ENCODE measurements at regions not wholly inside any gene's neighbourhood (a gene's known extent, or its start where the extent isn't known, plus 50 kb on each side); places are given as distances from the start of the nearest gene placed in this dataset.

DNA sequence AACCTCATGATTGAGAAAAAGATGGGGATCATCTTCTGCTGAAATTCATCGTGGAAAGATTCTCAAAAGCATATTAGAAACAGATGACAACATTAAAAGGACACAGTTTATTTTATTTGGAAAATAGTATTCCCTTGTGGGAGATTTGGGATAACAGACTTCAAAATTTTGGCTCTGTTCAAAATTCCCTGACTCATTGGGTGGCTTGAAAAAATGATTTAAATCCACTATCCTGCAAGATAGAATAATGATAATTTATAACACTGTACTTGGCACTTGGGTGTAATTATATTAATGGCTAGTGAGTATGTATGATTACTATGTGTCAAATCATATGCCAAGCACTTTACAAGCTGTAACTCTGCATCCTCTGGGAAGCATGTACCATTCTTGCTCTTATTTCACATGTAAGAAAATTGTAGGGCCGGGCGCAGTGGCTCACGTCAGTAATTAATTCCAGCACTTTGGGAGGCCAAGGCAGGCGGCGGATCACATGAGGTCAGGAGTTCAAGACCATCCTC, 128.8 kb downstream of the LMNTD1 start:
- no peaks in the 10 kb centered on the region for H3K36me3 ChIP-seq (ENCODE audit: insufficient read depth, low read length)
- no peaks in the 10 kb centered on the region for H4K20me1 ChIP-seq (ENCODE audit: insufficient read depth, low read length)
- no peak overlapping the region for H3K4me2 ChIP-seq (ENCODE audit: insufficient read depth, low read length)
- H3K4me3 ChIP-seq (ENCODE audit: insufficient read depth, low read length): no peak overlapping the region
- H3K79me2 ChIP-seq (ENCODE audit: insufficient read depth, low read length): no peaks in the 10 kb centered on the region
- peaks cover 11% of the 10 kb centered on the region for H3K4me1 ChIP-seq (ENCODE audit: insufficient read depth, low read length)
- peak; percentile 52 for DNase-seq (ENCODE audit: insufficient read length, low spot score, missing footprints)
- H2AFZ ChIP-seq (ENCODE audit: low read length): no peak overlapping the region
- no peaks in the 10 kb centered on the region for H3K9me3 ChIP-seq (ENCODE audit: low read depth, low read length)
- H3K27me3 ChIP-seq (ENCODE audit: insufficient read depth, low read length): no peaks in the 10 kb centered on the region
- H3K27ac ChIP-seq (ENCODE audit: low read depth, low read length): no peak overlapping the region
- TF ChIP-seq, protein P1, sequence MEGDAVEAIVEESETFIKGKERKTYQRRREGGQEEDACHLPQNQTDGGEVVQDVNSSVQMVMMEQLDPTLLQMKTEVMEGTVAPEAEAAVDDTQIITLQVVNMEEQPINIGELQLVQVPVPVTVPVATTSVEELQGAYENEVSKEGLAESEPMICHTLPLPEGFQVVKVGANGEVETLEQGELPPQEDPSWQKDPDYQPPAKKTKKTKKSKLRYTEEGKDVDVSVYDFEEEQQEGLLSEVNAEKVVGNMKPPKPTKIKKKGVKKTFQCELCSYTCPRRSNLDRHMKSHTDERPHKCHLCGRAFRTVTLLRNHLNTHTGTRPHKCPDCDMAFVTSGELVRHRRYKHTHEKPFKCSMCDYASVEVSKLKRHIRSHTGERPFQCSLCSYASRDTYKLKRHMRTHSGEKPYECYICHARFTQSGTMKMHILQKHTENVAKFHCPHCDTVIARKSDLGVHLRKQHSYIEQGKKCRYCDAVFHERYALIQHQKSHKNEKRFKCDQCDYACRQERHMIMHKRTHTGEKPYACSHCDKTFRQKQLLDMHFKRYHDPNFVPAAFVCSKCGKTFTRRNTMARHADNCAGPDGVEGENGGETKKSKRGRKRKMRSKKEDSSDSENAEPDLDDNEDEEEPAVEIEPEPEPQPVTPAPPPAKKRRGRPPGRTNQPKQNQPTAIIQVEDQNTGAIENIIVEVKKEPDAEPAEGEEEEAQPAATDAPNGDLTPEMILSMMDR (IDR thresholded peaks at IDR 0.05; ENCODE audit: extremely low read depth, low read depth, low read length): no peak

DNA sequence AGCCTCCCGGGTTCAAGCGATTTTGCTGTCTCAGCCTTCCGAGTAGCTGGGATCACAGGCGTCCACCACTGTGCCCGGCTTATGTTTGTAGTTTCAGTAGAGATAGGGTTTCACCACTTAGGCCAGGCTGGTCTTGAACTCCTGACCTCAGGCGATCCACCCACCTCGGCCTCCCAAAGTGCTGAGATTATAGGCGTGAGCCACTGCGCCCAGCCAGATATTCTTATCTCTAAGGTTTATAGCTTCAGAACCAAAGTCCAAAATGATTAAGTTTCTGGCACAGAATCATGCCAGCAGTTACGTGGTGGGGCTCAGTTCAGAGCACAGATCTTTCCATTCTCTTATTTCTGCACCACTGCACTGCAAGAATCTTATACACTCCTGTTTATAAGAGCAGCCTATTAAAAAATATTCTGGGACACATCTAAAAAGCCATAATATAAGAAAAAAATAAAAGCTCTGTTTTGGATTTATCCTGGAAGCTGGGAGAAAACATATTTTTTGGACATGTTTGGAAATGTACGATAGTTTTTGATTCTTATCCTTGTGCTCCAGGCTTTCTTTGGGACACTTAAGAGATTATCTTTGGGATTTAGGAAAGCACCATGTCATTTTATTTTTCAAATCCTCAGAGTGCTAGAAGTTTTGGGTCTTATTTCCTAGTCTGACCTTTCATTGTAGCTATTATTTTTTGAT, 129.6 kb downstream of the LMNTD1 start:
- peak; percentile 76 for DNase-seq (ENCODE audit: insufficient read length, low spot score, missing footprints)

DNA sequence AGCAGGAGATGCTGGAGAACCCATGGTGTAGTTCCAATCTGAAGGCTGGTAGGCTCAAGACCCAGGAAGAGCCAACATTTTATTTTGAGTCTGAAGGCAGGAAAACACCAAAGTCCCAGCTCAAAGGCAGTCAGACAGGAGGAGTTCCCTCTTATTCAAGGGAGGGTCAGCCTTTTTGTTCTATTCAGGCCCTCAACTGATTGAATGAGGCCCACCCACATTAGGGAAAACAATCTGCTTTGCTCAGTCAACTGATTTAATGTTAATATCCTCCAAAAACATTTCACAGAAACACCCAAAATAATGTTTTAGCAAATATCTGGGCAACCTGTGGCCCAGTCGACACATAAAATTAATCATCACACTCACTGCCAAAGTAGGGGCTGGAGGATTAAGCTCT, 130.8 kb downstream of the LMNTD1 start:
- no peaks in the 10 kb centered on the region for H4K20me1 ChIP-seq (ENCODE audit: insufficient read depth, low read length)
- no peaks in the 10 kb centered on the region for H3K36me3 ChIP-seq (ENCODE audit: insufficient read depth, low read length)
- H3K27me3 ChIP-seq (ENCODE audit: insufficient read depth, low read length): no peaks in the 10 kb centered on the region
- TF ChIP-seq, protein P1 (IDR thresholded peaks at IDR 0.05; ENCODE audit: extremely low read depth, low read depth, low read length): no peak
- H3K27ac ChIP-seq (ENCODE audit: low read depth, low read length): no peak overlapping the region
- no peak overlapping the region for H3K4me3 ChIP-seq (ENCODE audit: insufficient read depth, low read length)
- no peak for DNase-seq (ENCODE audit: insufficient read length, low spot score, missing footprints)
- H3K4me1 ChIP-seq (ENCODE audit: insufficient read depth, low read length): peaks cover 11% of the 10 kb centered on the region
- no peaks in the 10 kb centered on the region for H3K79me2 ChIP-seq (ENCODE audit: insufficient read depth, low read length)
- no peak overlapping the region for H2AFZ ChIP-seq (ENCODE audit: low read length)
- no peak overlapping the region for H3K4me2 ChIP-seq (ENCODE audit: insufficient read depth, low read length)
- no peaks in the 10 kb centered on the region for H3K9me3 ChIP-seq (ENCODE audit: low read depth, low read length)

More for the DNA sequence above, 129.6 kb downstream of the LMNTD1 start:
- peak overlapping the region; percentile 6 for H3K4me2 ChIP-seq (ENCODE audit: insufficient read depth, low read length)
- H3K27ac ChIP-seq (ENCODE audit: low read depth, low read length): no peak overlapping the region
- H3K4me1 ChIP-seq (ENCODE audit: insufficient read depth, low read length): peaks cover 11% of the 10 kb centered on the region
- no peaks in the 10 kb centered on the region for H4K20me1 ChIP-seq (ENCODE audit: insufficient read depth, low read length)
- no peaks in the 10 kb centered on the region for H3K9me3 ChIP-seq (ENCODE audit: low read depth, low read length)
- no peaks in the 10 kb centered on the region for H3K27me3 ChIP-seq (ENCODE audit: insufficient read depth, low read length)
- no peaks in the 10 kb centered on the region for H3K79me2 ChIP-seq (ENCODE audit: insufficient read depth, low read length)
- no peak overlapping the region for H3K4me3 ChIP-seq (ENCODE audit: insufficient read depth, low read length)
- H2AFZ ChIP-seq (ENCODE audit: low read length): no peak overlapping the region
- no peaks in the 10 kb centered on the region for H3K36me3 ChIP-seq (ENCODE audit: insufficient read depth, low read length)
- TF ChIP-seq, protein P1 (IDR thresholded peaks at IDR 0.05; ENCODE audit: extremely low read depth, low read depth, low read length): no peak

DNA sequence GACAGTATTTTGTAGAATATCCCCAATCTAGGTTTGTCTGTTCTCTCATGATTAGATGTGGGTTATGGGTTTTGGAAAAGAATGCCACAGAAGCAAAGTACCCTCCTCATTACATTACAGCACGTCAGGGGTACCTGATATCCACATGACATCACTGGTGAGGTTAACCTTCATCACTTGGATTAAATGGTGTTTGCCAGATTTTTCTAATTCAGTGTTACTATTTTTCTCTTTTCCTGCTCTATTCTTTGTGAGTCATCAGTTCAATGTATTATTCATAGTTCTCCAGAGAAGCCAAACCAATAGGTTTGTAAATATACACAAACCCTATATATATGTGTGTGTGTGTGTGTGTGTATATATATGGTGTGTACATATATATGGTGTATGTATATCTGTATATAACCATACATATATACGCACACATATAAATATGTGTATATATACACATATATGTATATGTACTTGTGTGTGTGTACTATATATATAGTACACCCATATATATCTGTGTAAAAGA, 131.4 kb downstream of the LMNTD1 start:
- H3K4me1 ChIP-seq (ENCODE audit: insufficient read depth, low read length): peaks cover 11% of the 10 kb centered on the region
- no peak overlapping the region for H2AFZ ChIP-seq (ENCODE audit: low read length)
- no peaks in the 10 kb centered on the region for H3K9me3 ChIP-seq (ENCODE audit: low read depth, low read length)
- no peaks in the 10 kb centered on the region for H4K20me1 ChIP-seq (ENCODE audit: insufficient read depth, low read length)
- no peak for DNase-seq (ENCODE audit: insufficient read length, low spot score, missing footprints)
- H3K4me2 ChIP-seq (ENCODE audit: insufficient read depth, low read length): no peak overlapping the region
- TF ChIP-seq, protein P1 (IDR thresholded peaks at IDR 0.05; ENCODE audit: extremely low read depth, low read depth, low read length): no peak
- H3K27ac ChIP-seq (ENCODE audit: low read depth, low read length): no peak overlapping the region
- no peaks in the 10 kb centered on the region for H3K36me3 ChIP-seq (ENCODE audit: insufficient read depth, low read length)
- no peaks in the 10 kb centered on the region for H3K79me2 ChIP-seq (ENCODE audit: insufficient read depth, low read length)
- H3K27me3 ChIP-seq (ENCODE audit: insufficient read depth, low read length): no peaks in the 10 kb centered on the region
- H3K4me3 ChIP-seq (ENCODE audit: insufficient read depth, low read length): no peak overlapping the region
